WTC11 (cell line): ENCODE measurements at regions not wholly inside any gene's neighbourhood (a gene's known extent, or its start where the extent isn't known, plus 50 kb on each side); places are given as distances from the start of the nearest gene placed in this dataset.

ENCODE experiments used
- TF ChIP-seq, protein P1 (sequence below): sonication (generic); formaldehyde crosslinking; IDR thresholded peaks from 2 replicates; pipeline ENCODE4 v1.8.0; 2022; ENCODE audit warnings: mild to moderate bottlenecking, missing genetic modification reagents
- TF ChIP-seq, protein P2 (sequence below): fragments of 200-600 bp; IDR thresholded peaks from 2 replicates; pipeline ENCODE4 v1.8.0; 2022; ENCODE audit warnings: antibody characterized with exemption

DNA sequence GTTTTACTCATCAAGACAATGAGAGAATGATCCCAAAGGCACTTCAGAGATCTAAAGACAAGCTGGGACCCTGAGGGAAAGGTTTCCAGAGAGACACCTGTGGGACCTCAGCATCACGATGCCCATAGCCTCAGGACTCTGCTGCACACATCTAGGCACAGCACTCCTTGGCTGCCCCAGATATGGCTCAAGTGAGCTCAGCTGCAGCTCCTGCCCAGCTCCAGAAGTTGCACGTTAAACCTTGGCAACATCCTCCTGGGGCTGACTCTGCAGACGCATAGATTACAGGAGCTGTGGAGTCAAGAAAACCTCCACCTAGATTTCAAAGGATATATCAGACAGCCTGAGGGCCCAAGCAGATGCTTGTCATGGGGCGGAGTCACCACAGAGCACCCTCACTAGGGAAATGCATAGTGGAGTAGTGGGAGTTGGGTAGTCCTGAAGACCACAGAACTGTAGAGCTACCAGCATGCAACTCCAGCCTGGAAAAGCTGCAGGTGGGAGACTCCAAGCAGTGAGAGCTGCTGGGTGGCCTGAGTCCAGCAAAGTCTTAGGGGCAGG is 582.0 kb downstream of the CDH11 start:
- TF ChIP-seq, protein P1, sequence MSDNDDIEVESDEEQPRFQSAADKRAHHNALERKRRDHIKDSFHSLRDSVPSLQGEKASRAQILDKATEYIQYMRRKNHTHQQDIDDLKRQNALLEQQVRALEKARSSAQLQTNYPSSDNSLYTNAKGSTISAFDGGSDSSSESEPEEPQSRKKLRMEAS (CRISPR knock-in tag), result no peak
- TF ChIP-seq, protein P2, sequence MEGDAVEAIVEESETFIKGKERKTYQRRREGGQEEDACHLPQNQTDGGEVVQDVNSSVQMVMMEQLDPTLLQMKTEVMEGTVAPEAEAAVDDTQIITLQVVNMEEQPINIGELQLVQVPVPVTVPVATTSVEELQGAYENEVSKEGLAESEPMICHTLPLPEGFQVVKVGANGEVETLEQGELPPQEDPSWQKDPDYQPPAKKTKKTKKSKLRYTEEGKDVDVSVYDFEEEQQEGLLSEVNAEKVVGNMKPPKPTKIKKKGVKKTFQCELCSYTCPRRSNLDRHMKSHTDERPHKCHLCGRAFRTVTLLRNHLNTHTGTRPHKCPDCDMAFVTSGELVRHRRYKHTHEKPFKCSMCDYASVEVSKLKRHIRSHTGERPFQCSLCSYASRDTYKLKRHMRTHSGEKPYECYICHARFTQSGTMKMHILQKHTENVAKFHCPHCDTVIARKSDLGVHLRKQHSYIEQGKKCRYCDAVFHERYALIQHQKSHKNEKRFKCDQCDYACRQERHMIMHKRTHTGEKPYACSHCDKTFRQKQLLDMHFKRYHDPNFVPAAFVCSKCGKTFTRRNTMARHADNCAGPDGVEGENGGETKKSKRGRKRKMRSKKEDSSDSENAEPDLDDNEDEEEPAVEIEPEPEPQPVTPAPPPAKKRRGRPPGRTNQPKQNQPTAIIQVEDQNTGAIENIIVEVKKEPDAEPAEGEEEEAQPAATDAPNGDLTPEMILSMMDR, result no peak
